ENCODE measurements at regions not wholly inside any gene's neighbourhood (a gene's known extent, or its start where the extent isn't known, plus 50 kb on each side); places are given as distances from the start of the nearest gene placed in this dataset.
"Not testable (repeated sequence)": the region's sequence is repeated elsewhere in the genome, so short reads cannot be mapped to it uniquely, and the experiment has no call there.

DNA sequence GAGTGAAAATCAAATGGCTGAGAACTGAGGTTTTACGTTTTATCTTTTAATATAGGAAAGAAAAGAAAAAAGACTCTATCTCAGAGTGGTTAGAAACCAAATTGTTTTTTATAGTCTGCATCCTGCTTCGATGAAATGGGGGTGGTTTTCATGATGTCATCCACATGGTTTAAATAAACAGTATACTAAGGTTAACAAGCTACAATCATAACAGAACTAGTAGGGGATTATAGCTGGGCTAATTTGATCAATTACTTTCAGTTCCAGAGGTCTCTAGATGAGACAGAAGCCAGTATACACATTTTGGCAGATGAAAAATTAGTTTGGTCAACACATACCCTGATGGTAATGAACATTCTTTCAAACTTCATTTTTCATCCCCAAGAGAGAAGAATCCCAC lies 106.3 kb upstream of the SNX2 start (continued):
- TF ChIP-seq ESRRG (CRISPR knock-in tag; IDR thresholded peaks at IDR 0.05): no peak

DNA sequence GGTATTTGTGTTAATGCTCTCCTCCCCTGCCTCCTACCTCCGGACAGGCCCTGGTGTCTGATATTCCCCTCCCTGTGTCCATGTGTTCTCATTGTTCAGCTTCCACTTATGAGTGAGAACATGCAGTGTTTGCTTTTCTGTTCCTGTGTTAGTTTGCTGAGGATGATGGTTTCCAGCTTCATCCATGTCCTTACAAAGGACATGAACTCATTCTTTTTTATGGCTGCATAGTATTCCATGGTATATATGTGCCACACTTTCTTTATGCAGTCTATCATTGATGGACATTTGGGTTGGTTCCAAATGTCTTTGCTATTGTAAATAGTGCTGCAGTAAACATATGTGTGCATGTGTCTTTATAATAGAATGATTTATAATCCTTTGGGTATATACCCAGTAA lies 105.2 kb upstream of the SNX2 start:
- ATAC-seq: not testable (repeated sequence)

DNA sequence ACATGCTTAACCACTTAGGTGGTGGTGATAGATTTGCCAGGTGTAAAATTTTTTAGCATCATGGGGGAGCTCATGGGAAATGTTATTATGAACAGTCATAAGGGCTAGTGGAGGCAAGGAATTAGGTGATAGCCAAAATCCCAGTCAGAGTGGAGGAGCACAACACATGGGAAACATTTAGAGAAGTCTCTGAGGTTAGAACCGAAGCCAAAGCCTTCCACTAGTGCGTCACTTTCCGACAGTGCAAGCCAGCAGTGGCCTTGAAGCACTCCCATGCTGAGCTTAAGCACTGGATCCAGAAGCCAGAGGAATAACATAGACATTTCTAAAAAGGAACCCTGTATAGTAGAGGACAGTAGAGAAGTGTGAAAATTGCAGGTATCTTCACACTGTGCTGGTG lies 101.5 kb upstream of the SNX2 start:
- no peak for TF ChIP-seq OSR1 (CRISPR knock-in tag; IDR thresholded peaks at IDR 0.05)
- no peak for TF ChIP-seq ZFP3 (CRISPR knock-in tag; IDR thresholded peaks at IDR 0.05)
- TF ChIP-seq TOX (CRISPR knock-in tag; IDR thresholded peaks at IDR 0.05; ENCODE audit: borderline replicate concordance): no peak
- no peak for TF ChIP-seq RARB (CRISPR knock-in tag; IDR thresholded peaks at IDR 0.05)
- no peak for TF ChIP-seq ARNTL (CRISPR knock-in tag; IDR thresholded peaks at IDR 0.05; ENCODE audit: borderline replicate concordance, low read depth)
- no peak for ATAC-seq

GRCh38 chr5:122674385-122674784 lies 100.5 kb upstream of the SNX2 start:
- ATAC-seq: no peak
- TF ChIP-seq, protein P1, sequence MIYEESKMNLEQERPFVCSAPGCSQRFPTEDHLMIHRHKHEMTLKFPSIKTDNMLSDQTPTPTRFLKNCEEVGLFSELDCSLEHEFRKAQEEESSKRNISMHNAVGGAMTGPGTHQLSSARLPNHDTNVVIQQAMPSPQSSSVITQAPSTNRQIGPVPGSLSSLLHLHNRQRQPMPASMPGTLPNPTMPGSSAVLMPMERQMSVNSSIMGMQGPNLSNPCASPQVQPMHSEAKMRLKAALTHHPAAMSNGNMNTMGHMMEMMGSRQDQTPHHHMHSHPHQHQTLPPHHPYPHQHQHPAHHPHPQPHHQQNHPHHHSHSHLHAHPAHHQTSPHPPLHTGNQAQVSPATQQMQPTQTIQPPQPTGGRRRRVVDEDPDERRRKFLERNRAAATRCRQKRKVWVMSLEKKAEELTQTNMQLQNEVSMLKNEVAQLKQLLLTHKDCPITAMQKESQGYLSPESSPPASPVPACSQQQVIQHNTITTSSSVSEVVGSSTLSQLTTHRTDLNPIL (CRISPR knock-in tag; IDR thresholded peaks at IDR 0.05; ENCODE audit: low read depth): no peak
- TF ChIP-seq ZC3H10 (CRISPR knock-in tag; IDR thresholded peaks at IDR 0.05): no peak

GRCh38 chr5:122680623-122681350 lies 94.1 kb upstream of the SNX2 start:
- TF ChIP-seq GLIS3 (CRISPR knock-in tag; IDR thresholded peaks at IDR 0.05) (no peak), OSR1 (CRISPR knock-in tag; IDR thresholded peaks at IDR 0.05) (no peak), SNAI2 (CRISPR knock-in tag; IDR thresholded peaks at IDR 0.05) (no peak), TOX (CRISPR knock-in tag; IDR thresholded peaks at IDR 0.05; ENCODE audit: borderline replicate concordance) (no peak), CSDC2 (CRISPR knock-in tag; IDR thresholded peaks at IDR 0.05) (no peak), ZNF70 (CRISPR knock-in tag; IDR thresholded peaks at IDR 0.05) (no peak), PATZ1 (CRISPR knock-in tag; IDR thresholded peaks at IDR 0.05; ENCODE audit: borderline replicate concordance) (no peak), ZFP3 (CRISPR knock-in tag; IDR thresholded peaks at IDR 0.05) (no peak)
- ATAC-seq: no peak

- TF ChIP-seq ARNTL (CRISPR knock-in tag; IDR thresholded peaks at IDR 0.05; ENCODE audit: borderline replicate concordance, low read depth): no peak
- no peak for TF ChIP-seq BACH2 (CRISPR knock-in tag; IDR thresholded peaks at IDR 0.05; ENCODE audit: borderline replicate concordance)
- TF ChIP-seq TCF4 (CRISPR knock-in tag; IDR thresholded peaks at IDR 0.05; ENCODE audit: borderline replicate concordance): no peak
- TF ChIP-seq SNAI2 (CRISPR knock-in tag; IDR thresholded peaks at IDR 0.05): no peak
- TF ChIP-seq, protein P2, sequence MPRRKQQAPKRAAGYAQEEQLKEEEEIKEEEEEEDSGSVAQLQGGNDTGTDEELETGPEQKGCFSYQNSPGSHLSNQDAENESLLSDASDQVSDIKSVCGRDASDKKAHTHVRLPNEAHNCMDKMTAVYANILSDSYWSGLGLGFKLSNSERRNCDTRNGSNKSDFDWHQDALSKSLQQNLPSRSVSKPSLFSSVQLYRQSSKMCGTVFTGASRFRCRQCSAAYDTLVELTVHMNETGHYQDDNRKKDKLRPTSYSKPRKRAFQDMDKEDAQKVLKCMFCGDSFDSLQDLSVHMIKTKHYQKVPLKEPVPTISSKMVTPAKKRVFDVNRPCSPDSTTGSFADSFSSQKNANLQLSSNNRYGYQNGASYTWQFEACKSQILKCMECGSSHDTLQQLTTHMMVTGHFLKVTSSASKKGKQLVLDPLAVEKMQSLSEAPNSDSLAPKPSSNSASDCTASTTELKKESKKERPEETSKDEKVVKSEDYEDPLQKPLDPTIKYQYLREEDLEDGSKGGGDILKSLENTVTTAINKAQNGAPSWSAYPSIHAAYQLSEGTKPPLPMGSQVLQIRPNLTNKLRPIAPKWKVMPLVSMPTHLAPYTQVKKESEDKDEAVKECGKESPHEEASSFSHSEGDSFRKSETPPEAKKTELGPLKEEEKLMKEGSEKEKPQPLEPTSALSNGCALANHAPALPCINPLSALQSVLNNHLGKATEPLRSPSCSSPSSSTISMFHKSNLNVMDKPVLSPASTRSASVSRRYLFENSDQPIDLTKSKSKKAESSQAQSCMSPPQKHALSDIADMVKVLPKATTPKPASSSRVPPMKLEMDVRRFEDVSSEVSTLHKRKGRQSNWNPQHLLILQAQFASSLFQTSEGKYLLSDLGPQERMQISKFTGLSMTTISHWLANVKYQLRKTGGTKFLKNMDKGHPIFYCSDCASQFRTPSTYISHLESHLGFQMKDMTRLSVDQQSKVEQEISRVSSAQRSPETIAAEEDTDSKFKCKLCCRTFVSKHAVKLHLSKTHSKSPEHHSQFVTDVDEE (CRISPR knock-in tag; IDR thresholded peaks at IDR 0.05): no peak
- no peak for TF ChIP-seq GLIS3 (CRISPR knock-in tag; IDR thresholded peaks at IDR 0.05)
- TF ChIP-seq ISL1 (CRISPR knock-in tag; IDR thresholded peaks at IDR 0.05): no peak
- TF ChIP-seq ZFP3 (CRISPR knock-in tag; IDR thresholded peaks at IDR 0.05): no peak
- no peak for TF ChIP-seq CSDC2 (CRISPR knock-in tag; IDR thresholded peaks at IDR 0.05)
- TF ChIP-seq CSRNP3 (CRISPR knock-in tag; IDR thresholded peaks at IDR 0.05): no peak
- no peak for TF ChIP-seq TOX (CRISPR knock-in tag; IDR thresholded peaks at IDR 0.05; ENCODE audit: borderline replicate concordance)
- ATAC-seq: no peak
Measured at GRCh38 chr5:122683631-122684030, 91.2 kb upstream of the SNX2 start.
